Activated T-cell treated with anti-CD3 and anti-CD28 coated beads, Interleukin-2, amount 50 U/mL, for 4 hours (primary cell): ENCODE measurements at regions not wholly inside any gene's neighbourhood (a gene's known extent, or its start where the extent isn't known, plus 50 kb on each side); places are given as distances from the start of the nearest gene placed in this dataset.

Experiments used
- ATAC-seq, 2 donors: fragments of 200-7000 bp; cut with Tn5 transposase; one replicate each; pipeline ENCODE4 v1.10.0; 2021
- DNase-seq: peaks from one replicate; pipeline ENCODE4 v3.0.0-alpha.2; 2020
- H3K27me3 Mint-ChIP-seq: one replicate; pipeline ENCODE4 v1.8.0; 2021; ENCODE audit warnings: low read depth, mixed read lengths
- H3K36me3 Mint-ChIP-seq: one replicate; pipeline ENCODE4 v1.8.0; 2022; ENCODE audit warnings: mixed read lengths; ENCODE audit not compliant: insufficient read depth
- H3K4me1 Mint-ChIP-seq: one replicate; pipeline ENCODE4 v1.8.0; 2021; ENCODE audit warnings: low read depth, mixed read lengths
- H3K4me3 Mint-ChIP-seq: one replicate; pipeline ENCODE4 v1.8.0; 2021; ENCODE audit warnings: mild to moderate bottlenecking, moderate library complexity, mixed read lengths
- H3K9me3 Mint-ChIP-seq: one replicate; pipeline ENCODE4 v1.8.0; 2021; ENCODE audit warnings: mixed read lengths

DNA sequence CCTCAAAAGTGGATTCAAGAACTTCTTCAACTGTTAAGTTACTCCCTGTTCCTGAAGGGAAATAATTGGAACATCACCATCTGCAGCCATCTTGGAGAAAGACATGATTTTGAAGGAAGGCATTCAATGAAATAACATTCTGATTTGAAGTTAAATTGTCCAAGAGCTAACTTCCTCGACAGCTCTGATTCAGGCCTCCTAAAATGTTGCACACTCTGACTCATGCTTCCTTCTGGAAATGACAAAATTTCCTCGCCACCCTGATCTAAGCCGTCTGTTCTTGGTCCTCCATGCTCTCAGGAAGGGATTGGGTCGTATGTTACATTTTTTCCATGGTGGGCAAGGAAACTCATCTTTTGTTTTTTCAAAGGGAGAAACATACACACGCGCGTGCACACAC lies 496.9 kb upstream of the DIPK2B start:
- H3K4me1 Mint-ChIP-seq = peaks cover 5% of the 10 kb centered on the region
- no peaks in the 10 kb centered on the region for H3K9me3 Mint-ChIP-seq
- H3K4me3 Mint-ChIP-seq = no peak overlapping the region
- DNase-seq = no peak
- ATAC-seq = no peak
- no peaks in the 10 kb centered on the region for H3K36me3 Mint-ChIP-seq
- H3K27me3 Mint-ChIP-seq = no peaks in the 10 kb centered on the region

DNA sequence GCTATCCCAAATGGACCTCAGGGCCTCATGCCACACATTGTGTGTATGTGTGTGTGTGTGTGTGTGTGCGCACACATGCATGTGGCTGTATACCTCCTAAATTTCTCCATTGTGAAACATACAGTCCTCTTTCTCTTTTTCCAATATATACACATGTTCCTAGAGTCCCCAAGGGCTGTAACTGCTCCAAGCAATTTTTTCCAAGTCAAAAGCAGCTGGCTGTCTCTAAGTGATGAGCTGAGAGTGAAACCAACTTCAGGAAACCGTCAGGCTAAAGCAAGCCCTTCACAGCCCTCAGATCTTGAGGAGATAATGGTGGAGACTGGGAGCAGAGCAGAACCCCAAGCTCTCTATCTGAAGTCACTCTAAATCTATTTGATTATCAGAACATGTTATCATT lies 496.1 kb upstream of the DIPK2B start:
- no peaks in the 10 kb centered on the region for H3K36me3 Mint-ChIP-seq
- H3K4me1 Mint-ChIP-seq = peaks cover 5% of the 10 kb centered on the region
- H3K4me3 Mint-ChIP-seq = no peak overlapping the region
- H3K9me3 Mint-ChIP-seq = no peaks in the 10 kb centered on the region
- no peak for ATAC-seq
- no peaks in the 10 kb centered on the region for H3K27me3 Mint-ChIP-seq
- no peak for DNase-seq

DNA sequence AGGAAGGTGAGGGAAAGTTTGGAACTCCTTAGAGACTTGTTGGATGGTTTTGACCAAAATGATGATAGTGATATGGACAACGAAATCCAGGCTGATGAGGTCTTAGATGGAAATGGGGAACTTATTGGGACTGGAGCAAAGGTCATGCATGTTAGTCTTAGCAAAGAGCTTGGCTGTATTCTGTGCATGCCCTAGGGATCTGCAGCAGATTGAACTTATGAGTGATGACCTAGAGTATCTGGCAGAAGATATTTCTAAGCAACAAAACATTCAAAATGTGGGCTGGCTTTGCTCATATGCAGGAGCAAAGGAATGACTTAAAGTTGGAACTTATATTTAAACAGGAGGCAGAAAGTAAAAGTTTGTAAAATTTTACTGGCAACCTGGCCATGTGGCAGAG lies 489.3 kb upstream of the DIPK2B start:
- ATAC-seq (no peak), DNase-seq (no peak)
- Mint-ChIP-seq H3K36me3 (no peaks in the 10 kb centered on the region), H3K4me1 (no peaks in the 10 kb centered on the region), H3K27me3 (no peaks in the 10 kb centered on the region), H3K9me3 (no peaks in the 10 kb centered on the region), H3K4me3 (no peak overlapping the region)

DNA sequence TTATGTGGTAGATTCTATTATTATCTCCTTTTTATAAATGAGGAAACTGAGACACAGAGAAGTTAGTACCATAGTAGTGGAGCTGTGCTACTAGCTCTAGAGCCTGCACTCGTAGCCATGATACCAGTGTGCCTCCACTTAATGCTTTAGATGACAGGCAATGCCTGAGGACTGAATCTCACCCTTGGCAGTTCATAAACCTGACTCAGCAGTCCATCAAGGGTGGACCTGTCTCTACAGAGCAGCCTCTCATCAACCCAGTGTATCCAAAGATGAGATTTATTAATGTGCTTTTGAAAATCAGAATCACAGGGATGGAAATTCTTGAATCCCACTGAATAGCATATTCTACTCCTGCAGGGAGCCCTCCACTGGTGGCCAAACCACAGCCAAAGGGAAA lies 483.2 kb upstream of the DIPK2B start:
- ATAC-seq = no peak
- Mint-ChIP-seq H3K4me1 (peaks cover 5% of the 10 kb centered on the region), H3K36me3 (no peaks in the 10 kb centered on the region), H3K9me3 (no peaks in the 10 kb centered on the region), H3K4me3 (no peak overlapping the region), H3K27me3 (no peaks in the 10 kb centered on the region)
- no peak for DNase-seq

DNA sequence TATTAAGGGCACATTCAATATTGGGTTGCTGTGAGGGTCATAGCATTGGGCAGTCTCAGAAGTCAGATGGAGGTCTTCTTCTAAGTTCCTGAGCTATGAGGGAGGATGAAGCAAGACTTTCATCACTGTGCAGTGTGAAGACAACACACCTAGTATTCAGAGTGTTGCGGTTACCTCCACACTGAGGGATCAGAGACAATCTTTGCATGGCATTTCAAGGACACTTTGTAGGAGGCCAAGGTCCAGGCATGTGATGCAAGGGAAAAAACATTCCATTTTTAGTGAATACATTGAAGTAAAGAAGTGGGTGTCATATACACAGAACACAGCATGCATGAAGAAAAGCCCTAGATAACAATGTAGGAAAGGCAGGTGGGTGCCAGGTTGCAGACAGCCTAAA lies 481.2 kb upstream of the DIPK2B start:
- Mint-ChIP-seq H3K27me3 (no peaks in the 10 kb centered on the region), H3K4me3 (no peak overlapping the region), H3K9me3 (no peaks in the 10 kb centered on the region), H3K36me3 (no peaks in the 10 kb centered on the region), H3K4me1 (peaks cover 5% of the 10 kb centered on the region)
- DNase-seq = no peak
- no peak for ATAC-seq

DNA sequence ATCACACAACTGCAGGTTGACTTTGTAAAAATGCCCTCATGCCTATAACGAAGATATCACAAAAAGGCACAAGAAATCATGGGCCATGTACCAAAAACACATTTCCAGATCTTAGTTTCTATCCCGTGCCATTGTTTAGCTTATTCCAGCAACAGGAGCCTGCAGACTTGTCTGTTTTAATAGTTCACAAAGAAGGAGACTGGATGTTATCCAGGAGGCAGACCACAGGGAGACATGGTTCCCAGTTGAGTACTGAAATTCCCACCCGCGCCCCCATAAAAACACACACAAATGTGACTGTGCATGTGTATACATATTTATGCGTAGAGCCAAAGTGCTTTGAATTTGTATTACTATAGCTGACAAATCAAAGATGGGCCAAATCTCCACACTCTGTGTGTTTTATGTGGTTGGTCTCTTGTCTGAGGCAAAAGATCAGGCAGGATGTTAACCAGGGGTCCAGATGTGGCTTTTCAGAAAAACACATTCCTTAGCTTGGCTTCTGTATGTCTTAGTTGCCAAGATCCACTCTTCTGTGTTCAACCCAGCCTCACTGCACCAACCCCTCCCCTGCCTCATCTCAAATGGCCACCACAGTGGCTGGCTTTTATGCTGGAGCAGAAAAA lies 469.2 kb upstream of the DIPK2B start:
- H3K36me3 Mint-ChIP-seq = no peaks in the 10 kb centered on the region
- H3K4me3 Mint-ChIP-seq = no peak overlapping the region
- DNase-seq (no peak), ATAC-seq (no peak)
- no peaks in the 10 kb centered on the region for H3K27me3 Mint-ChIP-seq
- H3K4me1 Mint-ChIP-seq = no peaks in the 10 kb centered on the region
- peaks cover under 1% of the 10 kb centered on the region for H3K9me3 Mint-ChIP-seq

DNA sequence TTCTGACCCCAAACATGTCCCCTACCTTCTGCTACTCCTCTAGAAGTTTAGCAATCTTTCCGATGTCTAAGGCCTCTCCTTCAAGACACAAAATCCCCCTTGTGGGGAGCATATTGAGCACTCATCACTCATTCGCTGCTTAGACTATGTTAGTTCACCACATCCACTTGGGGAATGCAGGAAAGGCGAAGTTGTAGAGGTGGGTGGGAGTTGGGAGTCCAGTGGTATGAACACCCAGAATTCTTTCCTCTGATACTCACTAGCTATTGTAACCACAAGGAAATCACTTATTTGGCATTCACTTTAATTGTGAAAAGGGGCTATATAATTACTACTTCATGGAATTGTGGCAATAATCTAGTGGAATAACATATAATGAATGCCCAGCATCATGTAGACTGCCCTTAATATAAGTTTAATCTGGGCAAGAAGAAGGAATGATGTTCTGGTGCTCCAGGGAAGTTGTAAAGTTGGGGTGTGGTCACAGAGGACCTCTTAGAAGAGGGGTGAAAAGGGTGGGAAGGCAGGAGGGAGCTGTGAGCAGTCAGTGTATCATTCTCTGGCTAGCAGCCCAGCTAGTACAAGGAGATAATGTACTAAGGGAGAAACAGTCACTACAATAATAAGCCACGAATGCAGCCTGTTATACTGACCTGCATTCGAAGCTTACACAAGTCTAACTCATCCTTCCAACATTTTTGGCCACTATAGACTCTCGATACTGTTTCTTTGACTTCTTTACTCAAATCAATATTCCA lies 468.2 kb upstream of the DIPK2B start:
- ATAC-seq = no peak
- no peaks in the 10 kb centered on the region for H3K27me3 Mint-ChIP-seq
- no peaks in the 10 kb centered on the region for H3K36me3 Mint-ChIP-seq
- no peak overlapping the region for H3K4me3 Mint-ChIP-seq
- no peaks in the 10 kb centered on the region for H3K9me3 Mint-ChIP-seq
- DNase-seq = no peak
- H3K4me1 Mint-ChIP-seq = no peaks in the 10 kb centered on the region

DNA sequence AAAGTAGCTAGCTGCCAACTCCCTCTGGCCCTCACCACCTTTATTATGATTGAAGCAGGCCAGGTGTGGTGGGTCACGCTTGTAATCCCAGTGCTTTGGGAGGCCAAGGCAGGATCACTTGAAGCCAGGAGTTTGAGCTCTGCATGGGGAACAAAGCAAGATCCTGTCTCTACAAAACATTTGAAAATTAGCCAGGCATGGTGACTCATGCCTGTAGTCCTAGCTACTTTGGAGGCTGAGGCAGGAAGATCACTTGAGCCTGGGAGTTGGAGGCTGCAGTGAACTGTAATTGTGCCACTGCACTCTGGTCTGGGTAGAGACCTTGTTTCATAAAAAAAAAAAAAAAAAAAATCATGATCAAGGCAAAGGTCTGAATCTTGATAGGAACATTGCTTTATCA lies 467.0 kb upstream of the DIPK2B start:
- no peak overlapping the region for H3K4me3 Mint-ChIP-seq
- no peaks in the 10 kb centered on the region for H3K9me3 Mint-ChIP-seq
- no peaks in the 10 kb centered on the region for H3K4me1 Mint-ChIP-seq
- DNase-seq (no peak), ATAC-seq (no peak)
- H3K27me3 Mint-ChIP-seq = no peaks in the 10 kb centered on the region
- no peaks in the 10 kb centered on the region for H3K36me3 Mint-ChIP-seq

DNA sequence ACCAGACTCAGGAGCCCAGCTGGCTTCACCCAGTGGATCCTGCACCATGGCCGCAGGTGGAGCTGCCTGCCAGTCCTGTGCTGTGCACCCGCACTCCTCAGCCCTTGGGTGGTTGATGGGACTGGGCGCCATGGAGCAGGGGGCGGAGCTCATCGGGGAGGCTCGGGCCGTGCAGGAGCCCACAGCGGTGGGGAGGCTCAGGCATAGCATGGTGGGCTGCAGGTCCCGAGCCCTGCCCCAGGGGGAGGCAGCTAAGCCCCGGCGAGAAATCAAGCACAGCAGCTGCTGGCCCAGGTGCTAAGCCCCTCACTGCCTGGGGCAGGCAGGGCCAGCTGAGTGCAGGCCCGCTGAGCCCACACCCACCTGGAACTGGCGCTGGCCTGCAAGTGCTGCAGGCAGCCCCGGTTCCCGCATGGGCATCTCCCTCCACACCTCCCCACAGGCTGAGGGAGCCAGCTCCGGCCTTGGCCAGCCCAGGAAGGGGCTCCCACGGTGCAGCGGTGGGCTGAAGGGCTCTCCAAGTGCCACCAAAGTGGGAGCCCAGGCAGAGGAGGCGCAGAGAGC lies 464.1 kb upstream of the DIPK2B start:
- no peak for ATAC-seq
- Mint-ChIP-seq H3K27me3 (no peaks in the 10 kb centered on the region), H3K9me3 (no peaks in the 10 kb centered on the region), H3K36me3 (no peaks in the 10 kb centered on the region), H3K4me1 (no peaks in the 10 kb centered on the region), H3K4me3 (no peak overlapping the region)
- DNase-seq = no peak

DNA sequence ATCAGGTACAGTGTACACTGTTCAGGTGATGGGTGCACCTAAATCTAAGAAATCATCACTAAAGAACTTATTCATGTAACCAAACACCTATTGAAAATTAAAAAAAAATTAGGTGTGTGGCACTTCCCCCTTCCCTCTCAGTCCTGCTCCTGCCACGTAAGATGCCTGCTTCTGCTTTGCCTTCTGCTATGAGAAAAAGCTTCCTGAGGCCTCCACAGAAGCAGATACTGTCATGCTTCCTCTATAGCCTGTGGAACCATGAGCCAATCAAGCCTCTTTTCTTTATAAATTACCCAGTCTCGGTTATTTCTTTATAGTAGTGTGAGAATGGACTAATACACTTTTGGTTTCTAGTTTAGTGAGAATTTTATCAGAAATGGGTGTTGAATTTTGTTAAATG lies 459.8 kb upstream of the DIPK2B start:
- DNase-seq = no peak
- Mint-ChIP-seq H3K36me3 (no peaks in the 10 kb centered on the region), H3K9me3 (peaks cover 3% of the 10 kb centered on the region), H3K4me1 (no peaks in the 10 kb centered on the region), H3K4me3 (no peak overlapping the region), H3K27me3 (no peaks in the 10 kb centered on the region)
- no peak for ATAC-seq

DNA sequence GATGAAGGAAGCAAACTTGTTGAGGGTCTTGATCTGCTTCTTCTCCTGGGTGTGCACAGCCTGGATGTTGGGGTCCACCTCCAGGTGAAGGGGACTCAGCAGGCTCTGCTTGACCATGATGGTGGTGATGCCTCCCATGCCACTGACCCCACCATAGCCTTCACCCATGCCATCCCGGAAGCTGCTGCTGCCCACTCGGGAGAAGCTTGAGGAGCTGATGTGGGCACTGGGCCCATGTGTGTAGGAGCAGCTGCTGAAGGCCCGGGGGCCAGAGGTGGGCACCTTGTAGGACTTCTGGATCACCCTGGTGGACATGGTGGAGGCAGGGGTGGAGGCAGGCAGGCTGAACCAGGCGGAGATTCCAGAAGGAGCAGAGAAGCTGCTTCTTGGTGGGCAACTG lies 432.7 kb upstream of the DIPK2B start:
- H3K4me3 Mint-ChIP-seq = no peak overlapping the region
- H3K27me3 Mint-ChIP-seq = no peaks in the 10 kb centered on the region
- H3K9me3 Mint-ChIP-seq = no peaks in the 10 kb centered on the region
- DNase-seq = no peak
- H3K4me1 Mint-ChIP-seq = no peaks in the 10 kb centered on the region
- ATAC-seq = no peak
- H3K36me3 Mint-ChIP-seq = no peaks in the 10 kb centered on the region

DNA sequence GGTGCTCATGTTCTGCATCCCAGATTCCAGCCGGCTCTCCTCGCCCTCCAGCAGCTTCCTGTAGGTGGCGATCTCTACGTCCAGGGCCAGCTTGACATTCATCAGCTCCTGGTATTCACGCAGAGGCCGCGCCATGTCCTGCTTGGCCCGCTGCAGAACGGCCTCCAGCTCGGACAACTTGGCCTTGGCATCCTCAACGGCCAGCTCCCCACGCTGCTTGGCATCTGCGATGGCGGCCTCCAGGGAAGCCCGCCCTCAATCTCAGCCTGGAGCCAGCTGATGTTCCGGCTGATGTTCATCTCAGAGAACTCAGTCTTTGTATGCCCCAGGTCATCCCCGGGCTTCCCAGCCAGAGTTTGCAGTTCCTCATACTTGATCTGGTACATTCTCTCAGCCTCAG lies 431.8 kb upstream of the DIPK2B start:
- no peak for ATAC-seq
- DNase-seq = no peak
- Mint-ChIP-seq H3K9me3 (no peaks in the 10 kb centered on the region), H3K27me3 (no peaks in the 10 kb centered on the region), H3K4me3 (no peak overlapping the region), H3K36me3 (no peaks in the 10 kb centered on the region), H3K4me1 (no peaks in the 10 kb centered on the region)

DNA sequence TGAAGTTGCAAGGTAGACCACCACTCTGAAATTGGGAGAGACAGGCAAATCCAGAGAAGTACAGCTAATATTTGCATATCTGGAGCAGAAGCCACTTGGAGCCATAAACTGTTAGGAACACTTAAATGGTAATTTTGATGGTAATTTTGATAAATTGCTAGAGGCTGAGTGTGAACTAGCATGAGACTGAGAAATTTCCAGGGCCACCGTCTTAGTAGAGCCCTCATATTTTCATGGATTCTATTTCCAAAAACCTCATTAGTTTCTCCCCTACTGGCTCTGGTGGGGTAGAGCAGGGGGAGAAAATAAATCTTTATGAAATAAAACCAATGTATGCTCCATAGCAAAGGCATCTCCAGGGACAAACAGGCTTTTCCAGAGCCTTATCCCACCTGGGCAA lies 429.4 kb upstream of the DIPK2B start:
- H3K27me3 Mint-ChIP-seq = no peaks in the 10 kb centered on the region
- no peak for DNase-seq
- no peaks in the 10 kb centered on the region for H3K36me3 Mint-ChIP-seq
- no peaks in the 10 kb centered on the region for H3K4me1 Mint-ChIP-seq
- no peak for ATAC-seq
- H3K9me3 Mint-ChIP-seq = peaks cover 3% of the 10 kb centered on the region
- no peak overlapping the region for H3K4me3 Mint-ChIP-seq

DNA sequence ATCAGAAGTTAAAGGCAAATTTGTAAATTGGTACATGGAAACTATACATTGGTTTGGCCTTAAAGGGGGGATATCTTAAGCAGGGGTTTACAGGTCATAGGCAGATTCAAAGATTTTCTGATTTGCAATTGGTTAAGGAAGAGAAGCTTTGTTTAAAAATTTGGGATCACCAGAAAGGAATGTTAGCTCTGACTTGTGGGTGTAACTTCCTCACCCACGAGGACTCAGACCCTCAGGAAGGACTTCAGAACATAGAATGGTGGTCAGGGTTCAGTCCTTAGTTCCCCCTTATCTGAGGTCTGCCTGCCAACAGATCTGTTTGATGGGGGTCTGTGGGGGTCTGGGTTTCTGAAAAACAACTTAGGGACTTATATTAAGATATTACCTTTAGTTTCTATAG lies 427.4 kb upstream of the DIPK2B start:
- Mint-ChIP-seq H3K36me3 (no peaks in the 10 kb centered on the region), H3K4me3 (no peak overlapping the region), H3K27me3 (no peaks in the 10 kb centered on the region), H3K4me1 (no peaks in the 10 kb centered on the region), H3K9me3 (peaks cover 3% of the 10 kb centered on the region)
- DNase-seq = no peak
- ATAC-seq = no peak

DNA sequence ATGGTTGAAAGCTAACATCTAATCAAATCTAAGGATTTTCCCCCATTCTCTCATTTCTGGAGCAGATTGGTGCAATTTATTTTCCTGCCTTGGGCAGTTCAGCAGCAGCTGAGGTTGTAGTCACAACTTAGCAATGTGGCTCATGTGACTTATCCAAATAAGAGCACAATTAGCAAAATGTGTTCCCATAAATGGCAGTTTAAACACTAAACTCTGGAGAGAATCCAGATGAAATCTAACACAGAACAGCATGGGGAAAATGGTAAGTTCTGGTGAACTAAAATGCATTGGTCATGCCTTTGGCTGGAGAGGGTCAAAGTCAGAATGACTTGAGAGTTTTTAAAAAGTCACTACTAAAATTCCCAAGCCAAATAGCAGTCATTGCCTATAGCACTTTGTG lies 422.6 kb upstream of the DIPK2B start:
- DNase-seq (no peak), ATAC-seq (no peak)
- Mint-ChIP-seq H3K4me1 (peaks cover 15% of the 10 kb centered on the region), H3K9me3 (peaks cover 3% of the 10 kb centered on the region), H3K4me3 (no peak overlapping the region), H3K27me3 (no peaks in the 10 kb centered on the region), H3K36me3 (no peaks in the 10 kb centered on the region)
